ENCODE measurements at regions not wholly inside any gene's neighbourhood (a gene's known extent, or its start where the extent isn't known, plus 50 kb on each side); places are given as distances from the start of the nearest gene placed in this dataset.
"Not testable (repeated sequence)": the region's sequence is repeated elsewhere in the genome, so short reads cannot be mapped to it uniquely, and the experiment has no call there.

DNA sequence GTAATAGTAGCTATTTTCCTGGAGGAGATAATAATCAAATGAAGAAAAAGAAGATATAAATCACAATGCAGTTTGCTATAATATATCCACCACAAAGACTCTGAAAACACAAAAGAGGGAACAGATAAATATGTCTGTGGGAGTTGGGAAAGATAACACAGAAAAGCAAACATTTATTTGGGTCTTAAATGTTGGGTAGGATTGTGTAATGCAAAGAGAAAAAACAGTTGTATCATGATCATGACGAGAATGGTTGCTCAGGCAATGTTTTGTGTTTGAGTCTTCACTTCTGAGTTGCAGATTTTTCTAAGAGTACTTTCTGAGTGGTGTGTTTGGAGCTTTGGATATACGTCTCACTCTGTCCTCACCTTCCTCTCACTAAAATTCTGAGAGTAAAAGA is 437.5 kb downstream of the TFEC start:
- Histone ChIP-seq H3K4me1 (ENCODE audit: control insufficient read depth in 1 of 2, insufficient read depth in 2 of 2, low read length in 2 of 2) (no peaks in the 10 kb centered on the region), H3K4me3 (ENCODE audit: low read depth in 1 of 2, low read length in 2 of 2) (no peak overlapping the region), H3K27ac (ENCODE audit: low read depth, low read length) (no peak overlapping the region), H3K36me3 (ENCODE audit: control insufficient read depth in 1 of 2, insufficient read depth in 2 of 2, low read length in 2 of 2) (no peaks in the 10 kb centered on the region), H3K9me3 (ENCODE audit: control insufficient read depth in 1 of 2, low read length in 2 of 2) (no peaks in the 10 kb centered on the region), H3K27me3 (ENCODE audit: control insufficient read depth in 1 of 2, insufficient read depth in 2 of 2, low read length in 2 of 2) (no peaks in the 10 kb centered on the region), H3K9ac (ENCODE audit: low read depth in 1 of 2, low read length in 2 of 2) (no peak overlapping the region)

- Histone ChIP-seq H3K27me3 (ENCODE audit: control insufficient read depth in 1 of 2, insufficient read depth in 2 of 2, low read length in 2 of 2) (no peaks in the 10 kb centered on the region), H3K27ac (ENCODE audit: low read depth, low read length) (no peak overlapping the region), H3K4me1 (ENCODE audit: control insufficient read depth in 1 of 2, insufficient read depth in 2 of 2, low read length in 2 of 2) (no peaks in the 10 kb centered on the region), H3K36me3 (ENCODE audit: control insufficient read depth in 1 of 2, insufficient read depth in 2 of 2, low read length in 2 of 2) (no peaks in the 10 kb centered on the region), H3K4me3 (ENCODE audit: low read depth in 1 of 2, low read length in 2 of 2) (no peak overlapping the region), H3K9me3 (ENCODE audit: control insufficient read depth in 1 of 2, low read length in 2 of 2) (no peaks in the 10 kb centered on the region), H3K9ac (ENCODE audit: low read depth in 1 of 2, low read length in 2 of 2) (no peak overlapping the region)
Measured at GRCh38 chr7:115585015-115585718, 445.4 kb downstream of the TFEC start.

DNA sequence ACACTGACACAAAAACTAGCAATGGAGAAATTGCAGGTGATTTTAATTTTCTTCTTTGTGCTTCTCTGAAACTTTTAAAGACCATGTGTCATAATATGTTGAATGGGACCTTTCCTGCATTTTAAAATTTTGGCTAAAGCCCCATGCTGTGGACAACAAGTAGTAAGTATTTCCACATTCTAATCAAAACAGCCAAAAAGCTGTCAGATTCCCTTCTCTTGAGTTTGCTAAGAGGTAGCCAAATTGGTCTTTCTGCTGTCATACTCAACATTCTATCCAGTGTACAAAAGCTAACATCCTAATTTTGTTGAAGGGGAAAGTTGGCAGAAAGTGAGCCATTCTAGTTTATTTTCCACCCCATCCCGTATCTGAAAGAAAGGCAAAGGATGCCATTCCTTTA is 447.6 kb downstream of the TFEC start:
- no peak overlapping the region for H3K27ac ChIP-seq (ENCODE audit: low read depth, low read length)
- H3K9me3 ChIP-seq (ENCODE audit: control insufficient read depth in 1 of 2, low read length in 2 of 2), result no peaks in the 10 kb centered on the region
- H3K4me3 ChIP-seq (ENCODE audit: low read depth in 1 of 2, low read length in 2 of 2), result no peak overlapping the region
- no peaks in the 10 kb centered on the region for H3K4me1 ChIP-seq (ENCODE audit: control insufficient read depth in 1 of 2, insufficient read depth in 2 of 2, low read length in 2 of 2)
- H3K27me3 ChIP-seq (ENCODE audit: control insufficient read depth in 1 of 2, insufficient read depth in 2 of 2, low read length in 2 of 2), result no peaks in the 10 kb centered on the region
- H3K36me3 ChIP-seq (ENCODE audit: control insufficient read depth in 1 of 2, insufficient read depth in 2 of 2, low read length in 2 of 2), result no peaks in the 10 kb centered on the region
- no peak overlapping the region for H3K9ac ChIP-seq (ENCODE audit: low read depth in 1 of 2, low read length in 2 of 2)

GRCh38 chr7:115578576-115578975 is 452.0 kb downstream of the TFEC start:
- Histone ChIP-seq H3K4me3 (ENCODE audit: low read depth in 1 of 2, low read length in 2 of 2) (no peak overlapping the region), H3K4me1 (ENCODE audit: control insufficient read depth in 1 of 2, insufficient read depth in 2 of 2, low read length in 2 of 2) (no peaks in the 10 kb centered on the region), H3K27ac (ENCODE audit: low read depth, low read length) (no peak overlapping the region), H3K9ac (ENCODE audit: low read depth in 1 of 2, low read length in 2 of 2) (no peak overlapping the region), H3K9me3 (ENCODE audit: control insufficient read depth in 1 of 2, low read length in 2 of 2) (no peaks in the 10 kb centered on the region), H3K36me3 (ENCODE audit: control insufficient read depth in 1 of 2, insufficient read depth in 2 of 2, low read length in 2 of 2) (no peaks in the 10 kb centered on the region), H3K27me3 (ENCODE audit: control insufficient read depth in 1 of 2, insufficient read depth in 2 of 2, low read length in 2 of 2) (no peaks in the 10 kb centered on the region)

DNA sequence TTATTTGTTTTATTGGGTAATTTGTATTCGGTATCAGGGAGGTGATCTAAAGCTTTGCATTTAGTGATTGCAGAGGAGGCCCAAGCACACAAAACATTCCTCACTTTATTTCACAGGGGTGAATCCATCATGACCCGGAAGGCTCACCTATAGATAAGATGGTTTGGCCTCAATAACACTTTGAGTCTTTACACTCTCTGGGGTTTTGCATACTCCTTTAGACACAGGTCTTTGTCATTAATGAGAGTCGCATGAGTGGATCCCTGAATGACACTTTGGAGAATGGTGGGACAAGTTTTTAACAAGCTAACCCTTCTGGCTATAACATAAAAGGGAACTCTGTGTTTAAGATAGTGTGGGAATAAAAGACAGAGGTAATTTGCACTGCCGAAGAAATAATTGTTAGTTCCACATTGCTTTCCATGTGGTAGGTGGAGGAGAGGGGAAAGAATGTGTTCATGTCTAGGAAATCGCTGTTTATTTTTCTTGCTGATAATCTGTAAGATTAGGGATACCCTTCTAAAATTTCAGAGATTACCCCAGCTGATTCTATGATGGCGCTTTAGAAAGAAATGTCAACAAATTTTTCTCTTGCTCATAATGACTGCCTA is 455.8 kb downstream of the TFEC start:
- Histone ChIP-seq H3K9ac (ENCODE audit: low read depth in 1 of 2, low read length in 2 of 2) (no peak overlapping the region), H3K9me3 (ENCODE audit: control insufficient read depth in 1 of 2, low read length in 2 of 2) (no peaks in the 10 kb centered on the region), H3K27me3 (ENCODE audit: control insufficient read depth in 1 of 2, insufficient read depth in 2 of 2, low read length in 2 of 2) (no peaks in the 10 kb centered on the region), H3K4me1 (ENCODE audit: control insufficient read depth in 1 of 2, insufficient read depth in 2 of 2, low read length in 2 of 2) (no peaks in the 10 kb centered on the region), H3K27ac (ENCODE audit: low read depth, low read length) (no peak overlapping the region), H3K36me3 (ENCODE audit: control insufficient read depth in 1 of 2, insufficient read depth in 2 of 2, low read length in 2 of 2) (no peaks in the 10 kb centered on the region), H3K4me3 (ENCODE audit: low read depth in 1 of 2, low read length in 2 of 2) (no peak overlapping the region)

DNA sequence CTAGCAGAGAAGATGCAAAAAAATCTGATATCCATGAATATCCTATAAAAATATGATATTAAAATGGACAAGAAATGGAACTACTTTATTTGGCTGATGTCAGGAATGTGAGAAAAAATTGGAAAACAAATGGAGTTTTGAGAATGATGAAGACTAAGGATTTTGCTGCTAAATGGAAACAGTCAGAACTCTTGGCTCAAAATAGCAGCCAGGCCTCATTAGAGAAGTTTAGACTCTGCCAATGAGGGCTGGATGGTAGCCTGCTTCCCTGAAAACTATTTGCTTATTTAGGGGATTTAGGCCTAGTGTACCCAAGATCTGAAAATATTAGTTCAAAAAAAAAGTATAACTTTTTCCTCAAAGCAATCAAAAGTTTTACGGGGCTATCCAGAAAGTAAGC is 458.5 kb downstream of the TFEC start:
- H3K27me3 ChIP-seq (ENCODE audit: control insufficient read depth in 1 of 2, insufficient read depth in 2 of 2, low read length in 2 of 2), result no peaks in the 10 kb centered on the region

GRCh38 chr7:115561335-115562110 is 469.0 kb downstream of the TFEC start:
- H3K9ac ChIP-seq (ENCODE audit: low read depth in 1 of 2, low read length in 2 of 2), result no peak overlapping the region
- no peaks in the 10 kb centered on the region for H3K27me3 ChIP-seq (ENCODE audit: control insufficient read depth in 1 of 2, insufficient read depth in 2 of 2, low read length in 2 of 2)
- H3K4me1 ChIP-seq (ENCODE audit: control insufficient read depth in 1 of 2, insufficient read depth in 2 of 2, low read length in 2 of 2), result no peaks in the 10 kb centered on the region
- no peaks in the 10 kb centered on the region for H3K36me3 ChIP-seq (ENCODE audit: control insufficient read depth in 1 of 2, insufficient read depth in 2 of 2, low read length in 2 of 2)
- H3K27ac ChIP-seq (ENCODE audit: low read depth, low read length), result no peak overlapping the region
- no peak overlapping the region for H3K4me3 ChIP-seq (ENCODE audit: low read depth in 1 of 2, low read length in 2 of 2)
- no peaks in the 10 kb centered on the region for H3K9me3 ChIP-seq (ENCODE audit: control insufficient read depth in 1 of 2, low read length in 2 of 2)

More for the DNA sequence above, 458.5 kb downstream of the TFEC start:
- Histone ChIP-seq H3K9ac (ENCODE audit: low read depth in 1 of 2, low read length in 2 of 2) (no peak overlapping the region), H3K4me1 (ENCODE audit: control insufficient read depth in 1 of 2, insufficient read depth in 2 of 2, low read length in 2 of 2) (no peaks in the 10 kb centered on the region), H3K27ac (ENCODE audit: low read depth, low read length) (no peak overlapping the region), H3K36me3 (ENCODE audit: control insufficient read depth in 1 of 2, insufficient read depth in 2 of 2, low read length in 2 of 2) (no peaks in the 10 kb centered on the region), H3K4me3 (ENCODE audit: low read depth in 1 of 2, low read length in 2 of 2) (no peak overlapping the region), H3K9me3 (ENCODE audit: control insufficient read depth in 1 of 2, low read length in 2 of 2) (no peaks in the 10 kb centered on the region)

DNA sequence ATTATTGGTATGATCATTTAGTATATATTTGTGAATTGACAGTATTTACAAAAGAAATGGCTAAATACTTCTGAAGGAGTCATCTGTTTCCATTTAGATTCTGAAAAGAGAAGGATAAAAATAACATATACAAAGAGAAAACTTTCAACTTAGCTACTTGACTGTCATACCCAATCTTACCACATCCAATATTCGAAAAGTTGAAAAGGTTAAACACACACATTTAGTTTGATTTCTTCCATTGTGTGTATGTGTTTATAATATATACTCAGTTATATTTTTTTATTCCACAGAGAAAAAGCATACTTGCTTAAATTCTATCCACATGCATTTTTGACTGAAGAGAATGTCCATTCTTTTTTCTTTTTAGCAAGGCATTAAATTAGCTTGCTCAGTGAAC is 470.7 kb downstream of the TFEC start:
- Histone ChIP-seq H3K27ac (ENCODE audit: low read depth, low read length) (no peak overlapping the region), H3K27me3 (ENCODE audit: control insufficient read depth in 1 of 2, insufficient read depth in 2 of 2, low read length in 2 of 2) (no peaks in the 10 kb centered on the region), H3K4me1 (ENCODE audit: control insufficient read depth in 1 of 2, insufficient read depth in 2 of 2, low read length in 2 of 2) (no peaks in the 10 kb centered on the region), H3K9ac (ENCODE audit: low read depth in 1 of 2, low read length in 2 of 2) (no peak overlapping the region), H3K4me3 (ENCODE audit: low read depth in 1 of 2, low read length in 2 of 2) (no peak overlapping the region), H3K9me3 (ENCODE audit: control insufficient read depth in 1 of 2, low read length in 2 of 2) (no peaks in the 10 kb centered on the region), H3K36me3 (ENCODE audit: control insufficient read depth in 1 of 2, insufficient read depth in 2 of 2, low read length in 2 of 2) (no peaks in the 10 kb centered on the region)

DNA sequence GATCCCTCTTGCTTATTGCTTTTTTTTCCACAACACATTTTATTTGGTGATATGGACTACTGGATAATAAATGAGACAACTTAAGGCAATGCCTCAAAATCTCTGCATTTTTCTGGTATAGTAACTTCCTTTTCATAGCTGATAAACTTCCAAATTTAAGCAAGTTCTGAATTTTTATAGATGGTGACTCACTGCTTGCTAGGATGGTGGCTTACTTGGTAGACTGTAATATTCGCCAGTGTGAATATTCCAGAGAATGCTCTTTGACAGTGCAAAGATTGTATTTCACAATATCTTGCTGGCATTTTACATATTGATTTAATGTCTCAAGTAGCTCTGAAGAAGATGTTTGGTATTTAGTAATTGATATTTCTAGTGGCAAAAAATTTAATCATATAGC is 472.4 kb downstream of the TFEC start:
- no peaks in the 10 kb centered on the region for H3K9me3 ChIP-seq (ENCODE audit: control insufficient read depth in 1 of 2, low read length in 2 of 2)
- H3K9ac ChIP-seq (ENCODE audit: low read depth in 1 of 2, low read length in 2 of 2), result no peak overlapping the region
- no peaks in the 10 kb centered on the region for H3K27me3 ChIP-seq (ENCODE audit: control insufficient read depth in 1 of 2, insufficient read depth in 2 of 2, low read length in 2 of 2)
- no peak overlapping the region for H3K27ac ChIP-seq (ENCODE audit: low read depth, low read length)
- no peaks in the 10 kb centered on the region for H3K4me1 ChIP-seq (ENCODE audit: control insufficient read depth in 1 of 2, insufficient read depth in 2 of 2, low read length in 2 of 2)
- H3K36me3 ChIP-seq (ENCODE audit: control insufficient read depth in 1 of 2, insufficient read depth in 2 of 2, low read length in 2 of 2), result no peaks in the 10 kb centered on the region
- H3K4me3 ChIP-seq (ENCODE audit: low read depth in 1 of 2, low read length in 2 of 2), result no peak overlapping the region

DNA sequence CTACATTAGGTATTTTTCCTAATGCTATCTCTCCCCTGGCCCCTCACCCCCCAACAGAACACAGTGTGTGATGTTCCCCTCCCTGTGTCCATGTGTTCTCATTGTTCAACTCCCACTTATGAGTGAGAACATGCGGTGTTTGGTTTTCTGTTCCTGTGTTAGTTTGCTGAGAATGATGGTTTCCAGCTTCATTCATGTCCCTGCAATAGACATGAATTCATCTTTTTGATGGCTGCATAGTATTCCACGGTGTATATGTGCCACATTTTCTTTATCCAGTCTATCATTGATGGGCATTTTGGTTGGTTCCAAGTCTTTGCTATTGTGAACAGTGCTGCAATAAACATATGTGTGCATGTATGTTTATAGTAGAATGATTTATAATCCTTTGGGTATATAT is 473.3 kb downstream of the TFEC start:
- H3K9ac ChIP-seq (ENCODE audit: low read depth in 1 of 2, low read length in 2 of 2); H3K4me3 ChIP-seq (ENCODE audit: low read depth in 1 of 2, low read length in 2 of 2); H3K9me3 ChIP-seq (ENCODE audit: control insufficient read depth in 1 of 2, low read length in 2 of 2); H3K4me1 ChIP-seq (ENCODE audit: control insufficient read depth in 1 of 2, insufficient read depth in 2 of 2, low read length in 2 of 2); H3K36me3 ChIP-seq (ENCODE audit: control insufficient read depth in 1 of 2, insufficient read depth in 2 of 2, low read length in 2 of 2); H3K27me3 ChIP-seq (ENCODE audit: control insufficient read depth in 1 of 2, insufficient read depth in 2 of 2, low read length in 2 of 2); H3K27ac ChIP-seq (ENCODE audit: low read depth, low read length): not testable (repeated sequence)
